ENCODE measurements at regions not wholly inside any gene's neighbourhood (a gene's known extent, or its start where the extent isn't known, plus 50 kb on each side); places are given as distances from the start of the nearest gene placed in this dataset.

DNA sequence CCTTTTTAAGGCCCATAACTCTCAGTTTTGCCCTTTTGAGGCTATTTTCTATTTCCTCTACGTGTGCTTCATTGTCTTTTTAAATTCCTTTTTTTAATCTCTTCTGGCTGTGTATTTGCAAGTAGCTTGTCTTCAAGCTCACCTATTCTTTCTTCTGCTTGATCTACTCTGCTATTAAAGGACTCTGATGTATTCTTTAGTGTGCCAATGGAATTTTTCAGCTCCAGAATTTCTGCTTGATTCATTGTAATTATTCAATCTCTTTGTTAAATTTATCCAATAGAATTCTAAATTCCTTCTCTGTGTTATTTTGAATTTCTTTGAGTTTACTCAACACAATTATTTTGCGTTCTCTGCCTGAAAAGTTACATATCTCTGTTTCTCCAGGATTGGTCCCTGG is 178.7 kb downstream of the FAM170A start:
- H3K27me3 ChIP-seq (replicated peaks; ENCODE audit: control insufficient read depth, insufficient read depth, low read length): no peaks in the 10 kb centered on the region
- no peak overlapping the region for H3K4me3 ChIP-seq (replicated peaks; ENCODE audit: low read depth, low read length)
- DNase-seq (ENCODE audit: extremely low read depth, insufficient read length): no peak
- H3K36me3 ChIP-seq (ENCODE audit: control insufficient read depth, insufficient read depth, low read length): no peaks in the 10 kb centered on the region
- TF ChIP-seq, protein P1, sequence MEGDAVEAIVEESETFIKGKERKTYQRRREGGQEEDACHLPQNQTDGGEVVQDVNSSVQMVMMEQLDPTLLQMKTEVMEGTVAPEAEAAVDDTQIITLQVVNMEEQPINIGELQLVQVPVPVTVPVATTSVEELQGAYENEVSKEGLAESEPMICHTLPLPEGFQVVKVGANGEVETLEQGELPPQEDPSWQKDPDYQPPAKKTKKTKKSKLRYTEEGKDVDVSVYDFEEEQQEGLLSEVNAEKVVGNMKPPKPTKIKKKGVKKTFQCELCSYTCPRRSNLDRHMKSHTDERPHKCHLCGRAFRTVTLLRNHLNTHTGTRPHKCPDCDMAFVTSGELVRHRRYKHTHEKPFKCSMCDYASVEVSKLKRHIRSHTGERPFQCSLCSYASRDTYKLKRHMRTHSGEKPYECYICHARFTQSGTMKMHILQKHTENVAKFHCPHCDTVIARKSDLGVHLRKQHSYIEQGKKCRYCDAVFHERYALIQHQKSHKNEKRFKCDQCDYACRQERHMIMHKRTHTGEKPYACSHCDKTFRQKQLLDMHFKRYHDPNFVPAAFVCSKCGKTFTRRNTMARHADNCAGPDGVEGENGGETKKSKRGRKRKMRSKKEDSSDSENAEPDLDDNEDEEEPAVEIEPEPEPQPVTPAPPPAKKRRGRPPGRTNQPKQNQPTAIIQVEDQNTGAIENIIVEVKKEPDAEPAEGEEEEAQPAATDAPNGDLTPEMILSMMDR (IDR thresholded peaks at IDR 0.05; ENCODE audit: insufficient read depth, low read length, poor library complexity, severe bottlenecking): no peak

GRCh38 chr5:119808474-119808873 is 179.1 kb downstream of the FAM170A start:
- DNase-seq (ENCODE audit: extremely low read depth, insufficient read length): no peak
- Histone ChIP-seq H3K4me3 (replicated peaks; ENCODE audit: low read depth, low read length) (no peak overlapping the region), H3K36me3 (ENCODE audit: control insufficient read depth, insufficient read depth, low read length) (no peaks in the 10 kb centered on the region), H3K27me3 (replicated peaks; ENCODE audit: control insufficient read depth, insufficient read depth, low read length) (no peaks in the 10 kb centered on the region)
- TF ChIP-seq, protein P1 (IDR thresholded peaks at IDR 0.05; ENCODE audit: insufficient read depth, low read length, poor library complexity, severe bottlenecking): no peak

DNA sequence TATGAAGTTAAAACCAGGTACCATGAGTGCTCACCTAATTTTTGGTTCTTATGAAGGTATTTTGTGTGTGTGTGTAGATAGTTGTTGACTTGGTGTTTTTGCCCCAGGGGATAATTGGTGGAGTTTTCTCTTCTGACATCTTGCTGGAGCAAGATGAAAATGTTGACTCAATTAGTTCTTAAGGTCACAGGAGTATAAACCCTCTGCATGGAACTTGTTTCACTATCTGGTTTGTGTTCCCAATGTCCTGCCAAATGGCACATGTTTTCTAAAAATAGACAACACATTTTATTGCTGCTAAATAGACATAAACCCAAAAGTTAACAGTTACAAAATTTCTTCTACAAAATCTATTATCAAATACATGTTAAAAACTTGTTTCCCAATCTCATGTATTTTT is 180.9 kb downstream of the FAM170A start:
- H3K27me3 ChIP-seq (replicated peaks; ENCODE audit: control insufficient read depth, insufficient read depth, low read length): no peaks in the 10 kb centered on the region
- no peak for DNase-seq (ENCODE audit: extremely low read depth, insufficient read length)
- H3K36me3 ChIP-seq (ENCODE audit: control insufficient read depth, insufficient read depth, low read length): no peaks in the 10 kb centered on the region
- TF ChIP-seq, protein P1 (IDR thresholded peaks at IDR 0.05; ENCODE audit: insufficient read depth, low read length, poor library complexity, severe bottlenecking): no peak
- H3K4me3 ChIP-seq (replicated peaks; ENCODE audit: low read depth, low read length): no peak overlapping the region

GRCh38 chr5:119811458-119811857 is 182.1 kb downstream of the FAM170A start:
- H3K4me3 ChIP-seq (replicated peaks; ENCODE audit: low read depth, low read length): no peak overlapping the region
- no peaks in the 10 kb centered on the region for H3K36me3 ChIP-seq (ENCODE audit: control insufficient read depth, insufficient read depth, low read length)
- H3K27me3 ChIP-seq (replicated peaks; ENCODE audit: control insufficient read depth, insufficient read depth, low read length): no peaks in the 10 kb centered on the region
- DNase-seq (ENCODE audit: extremely low read depth, insufficient read length): no peak
- TF ChIP-seq, protein P1 (IDR thresholded peaks at IDR 0.05; ENCODE audit: insufficient read depth, low read length, poor library complexity, severe bottlenecking): no peak

DNA sequence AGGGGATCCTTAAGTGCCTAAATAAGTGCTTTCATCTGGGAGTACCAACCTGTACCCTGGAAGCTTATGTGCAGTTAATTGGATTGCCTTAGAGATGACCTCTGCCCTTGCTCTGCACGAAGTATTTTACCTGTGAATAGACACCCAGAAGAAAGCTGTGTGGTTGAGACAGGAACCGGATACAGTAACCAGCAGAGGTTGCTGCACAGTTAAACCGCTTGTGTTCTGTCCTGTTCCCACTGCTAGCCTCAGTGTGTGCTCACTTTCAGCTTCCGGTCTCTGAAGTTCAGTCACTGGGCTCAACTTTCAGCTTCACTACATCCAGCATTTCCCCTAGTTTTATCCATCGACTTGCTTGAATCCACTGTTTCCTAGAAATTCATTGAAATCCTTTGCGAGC is 185.3 kb downstream of the FAM170A start:
- H3K27me3 ChIP-seq (replicated peaks; ENCODE audit: control insufficient read depth, insufficient read depth, low read length): no peaks in the 10 kb centered on the region
- no peaks in the 10 kb centered on the region for H3K36me3 ChIP-seq (ENCODE audit: control insufficient read depth, insufficient read depth, low read length)
- TF ChIP-seq, protein P1 (IDR thresholded peaks at IDR 0.05; ENCODE audit: insufficient read depth, low read length, poor library complexity, severe bottlenecking): no peak
- no peak for DNase-seq (ENCODE audit: extremely low read depth, insufficient read length)
- no peak overlapping the region for H3K4me3 ChIP-seq (replicated peaks; ENCODE audit: low read depth, low read length)

- DNase-seq (ENCODE audit: extremely low read depth, insufficient read length): no peak
- Histone ChIP-seq H3K4me3 (replicated peaks; ENCODE audit: low read depth, low read length) (no peak overlapping the region), H3K36me3 (ENCODE audit: control insufficient read depth, insufficient read depth, low read length) (no peaks in the 10 kb centered on the region), H3K27me3 (replicated peaks; ENCODE audit: control insufficient read depth, insufficient read depth, low read length) (no peaks in the 10 kb centered on the region)
- TF ChIP-seq, protein P1 (IDR thresholded peaks at IDR 0.05; ENCODE audit: insufficient read depth, low read length, poor library complexity, severe bottlenecking): no peak
These were observed 186.7 kb downstream of the FAM170A start for GRCh38 chr5:119816055-119816454.

All from GM06990 (cell line).